Type B pancreatic cell (in vitro differentiated cells): ENCODE measurements at regions not wholly inside any gene's neighbourhood (a gene's known extent, or its start where the extent isn't known, plus 50 kb on each side); places are given as distances from the start of the nearest gene placed in this dataset.
"Not testable (repeated sequence)": the region's sequence is repeated elsewhere in the genome, so short reads cannot be mapped to it uniquely, and the experiment has no call there.

Source experiments
- DNase-seq: peaks from one replicate; pipeline ENCODE4 v3.0.0; 2021; ENCODE audit warnings: mixed read lengths; ENCODE audit not compliant: unreplicated experiment; ENCODE audit errors: extremely low spot score
- H3K27ac Mint-ChIP-seq: 2 replicates; pipeline ENCODE4 v1.8.0; 2021; ENCODE audit warnings: mild to moderate bottlenecking, mixed read lengths
- H3K27me3 Mint-ChIP-seq: 2 replicates; pipeline ENCODE4 v1.8.0; 2021; ENCODE audit warnings: mixed read lengths
- H3K36me3 Mint-ChIP-seq: 2 replicates; pipeline ENCODE4 v1.8.0; 2021; ENCODE audit warnings: mixed read lengths
- H3K4me1 Mint-ChIP-seq: one replicate; pipeline ENCODE4 v1.8.0; 2021; ENCODE audit warnings: mixed read lengths; ENCODE audit not compliant: unreplicated experiment
- H3K4me3 Mint-ChIP-seq: 2 replicates; pipeline ENCODE4 v1.8.0; 2021; ENCODE audit warnings: mild to moderate bottlenecking, mixed read lengths
- H3K9me3 Mint-ChIP-seq: 2 replicates; pipeline ENCODE4 v1.8.0; 2021; ENCODE audit warnings: mixed read lengths
- TF ChIP-seq, protein P1 (sequence below): fragments of 200-600 bp; sonication (generic); conservative IDR thresholded peaks from 2 replicates; pipeline ENCODE4 v1.5.0; 2021; ENCODE audit warnings: antibody characterized with exemption, mild to moderate bottlenecking

DNA sequence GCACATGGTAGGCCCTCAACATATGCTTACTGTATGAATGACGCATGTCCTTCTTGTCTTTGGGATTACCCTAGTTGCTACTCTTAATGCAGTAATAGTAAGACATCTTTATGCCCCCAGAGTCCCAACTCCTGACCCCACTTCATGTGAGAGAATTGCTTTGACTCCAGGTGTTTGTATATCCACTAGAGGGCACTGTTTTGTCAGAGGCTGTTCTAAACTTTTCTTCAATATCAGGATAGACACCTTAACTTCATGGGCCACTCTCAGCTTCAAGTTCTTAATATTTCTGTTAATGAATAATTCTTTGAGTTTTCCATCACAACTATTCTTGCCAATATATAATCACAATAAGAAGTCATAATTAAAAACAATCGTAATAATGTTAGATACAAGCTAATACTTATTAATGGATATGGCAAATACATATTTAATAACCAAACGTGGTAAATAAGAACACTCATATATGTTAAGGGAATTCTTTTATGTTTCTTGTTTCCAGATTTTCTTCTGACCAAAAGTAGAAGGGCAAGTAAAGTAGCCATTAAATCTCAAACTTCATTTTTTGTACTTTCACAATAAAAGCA, 337.2 kb upstream of the DNAJC19 start:
- Mint-ChIP-seq H3K9me3 (peaks cover 6% of the 10 kb centered on the region), H3K27me3 (peaks cover 34% of the 10 kb centered on the region), H3K4me3 (no peak overlapping the region), H3K4me1 (no peaks in the 10 kb centered on the region), H3K27ac (no peak overlapping the region), H3K36me3 (no peaks in the 10 kb centered on the region)
- no peak for DNase-seq
- TF ChIP-seq, protein P1, sequence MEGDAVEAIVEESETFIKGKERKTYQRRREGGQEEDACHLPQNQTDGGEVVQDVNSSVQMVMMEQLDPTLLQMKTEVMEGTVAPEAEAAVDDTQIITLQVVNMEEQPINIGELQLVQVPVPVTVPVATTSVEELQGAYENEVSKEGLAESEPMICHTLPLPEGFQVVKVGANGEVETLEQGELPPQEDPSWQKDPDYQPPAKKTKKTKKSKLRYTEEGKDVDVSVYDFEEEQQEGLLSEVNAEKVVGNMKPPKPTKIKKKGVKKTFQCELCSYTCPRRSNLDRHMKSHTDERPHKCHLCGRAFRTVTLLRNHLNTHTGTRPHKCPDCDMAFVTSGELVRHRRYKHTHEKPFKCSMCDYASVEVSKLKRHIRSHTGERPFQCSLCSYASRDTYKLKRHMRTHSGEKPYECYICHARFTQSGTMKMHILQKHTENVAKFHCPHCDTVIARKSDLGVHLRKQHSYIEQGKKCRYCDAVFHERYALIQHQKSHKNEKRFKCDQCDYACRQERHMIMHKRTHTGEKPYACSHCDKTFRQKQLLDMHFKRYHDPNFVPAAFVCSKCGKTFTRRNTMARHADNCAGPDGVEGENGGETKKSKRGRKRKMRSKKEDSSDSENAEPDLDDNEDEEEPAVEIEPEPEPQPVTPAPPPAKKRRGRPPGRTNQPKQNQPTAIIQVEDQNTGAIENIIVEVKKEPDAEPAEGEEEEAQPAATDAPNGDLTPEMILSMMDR, result peak; percentile 83

DNA sequence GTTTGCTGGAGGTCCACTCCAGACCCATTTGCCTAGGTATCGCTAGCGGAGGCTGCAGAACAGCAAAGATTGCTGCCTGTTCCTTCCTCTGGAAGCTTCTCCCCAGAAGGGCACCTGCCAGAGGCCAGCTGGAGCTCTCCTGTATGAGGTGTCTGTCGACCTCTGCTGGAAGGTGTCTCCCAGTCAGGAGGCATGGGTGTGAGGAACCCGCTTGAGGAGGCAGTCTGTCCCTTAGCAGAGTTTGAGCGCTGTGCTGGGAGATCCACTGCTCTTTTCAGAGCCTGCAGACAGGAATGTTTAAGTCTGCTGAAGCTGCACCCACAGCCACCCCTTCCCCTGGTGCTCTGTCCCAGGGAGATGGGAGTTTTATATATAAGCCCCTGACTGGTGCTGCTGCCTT, 335.0 kb upstream of the DNAJC19 start:
- not testable (repeated sequence) for H3K36me3 Mint-ChIP-seq, H3K9me3 Mint-ChIP-seq

DNA sequence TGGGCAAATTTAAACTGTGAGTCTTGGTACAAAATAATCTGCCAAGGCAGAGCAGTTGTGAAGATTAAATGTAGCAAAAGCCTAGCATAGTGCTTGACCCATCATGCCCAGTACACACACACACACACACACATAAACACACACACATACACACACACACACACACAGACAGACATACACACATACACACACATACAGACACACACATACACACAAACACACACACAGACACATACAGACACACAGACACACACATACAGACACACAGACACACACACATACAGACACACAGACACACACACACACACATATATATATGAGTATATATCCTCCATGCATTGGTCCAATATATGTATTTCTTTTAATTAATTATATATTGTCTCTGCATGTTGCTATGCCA, 328.8 kb upstream of the DNAJC19 start:
- Mint-ChIP-seq H3K4me1 (no peaks in the 10 kb centered on the region), H3K27me3 (peaks cover 44% of the 10 kb centered on the region), H3K27ac (no peak overlapping the region), H3K4me3 (no peak overlapping the region), H3K36me3 (no peaks in the 10 kb centered on the region), H3K9me3 (peaks cover 6% of the 10 kb centered on the region)
- DNase-seq, result no peak
- TF ChIP-seq, protein P1, result no peak

More for the DNA sequence above, 335.0 kb upstream of the DNAJC19 start:
- H3K4me1 Mint-ChIP-seq, H3K4me3 Mint-ChIP-seq, H3K27ac Mint-ChIP-seq, DNase-seq: not testable (repeated sequence)
- H3K27me3 Mint-ChIP-seq, result peaks cover 30% of the 10 kb centered on the region

DNA sequence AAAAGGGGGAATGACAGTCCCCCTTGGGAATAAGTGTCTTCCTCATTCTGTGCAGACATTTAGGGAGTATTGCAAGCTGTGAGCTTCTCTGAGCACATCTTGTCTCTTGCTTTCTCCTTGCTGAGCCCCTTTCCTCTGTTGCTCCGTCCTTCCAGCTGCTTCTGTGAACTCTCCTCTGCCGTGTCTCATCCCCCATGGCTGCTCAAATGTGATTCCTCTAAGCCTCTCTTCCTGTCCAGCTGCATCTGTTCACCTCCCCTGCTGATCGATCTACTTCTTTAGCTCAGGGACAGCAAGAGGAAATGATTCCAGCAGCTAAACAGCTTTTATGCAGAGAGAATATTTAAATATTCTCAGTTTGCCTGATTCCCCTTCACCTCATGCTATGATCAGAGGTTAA, 328.0 kb upstream of the DNAJC19 start:
- Mint-ChIP-seq H3K36me3 (no peaks in the 10 kb centered on the region), H3K9me3 (peaks cover 6% of the 10 kb centered on the region), H3K27ac (no peak overlapping the region), H3K27me3 (peaks cover 46% of the 10 kb centered on the region), H3K4me3 (no peak overlapping the region), H3K4me1 (no peaks in the 10 kb centered on the region)
- no peak for DNase-seq
- TF ChIP-seq, protein P1, result no peak

DNA sequence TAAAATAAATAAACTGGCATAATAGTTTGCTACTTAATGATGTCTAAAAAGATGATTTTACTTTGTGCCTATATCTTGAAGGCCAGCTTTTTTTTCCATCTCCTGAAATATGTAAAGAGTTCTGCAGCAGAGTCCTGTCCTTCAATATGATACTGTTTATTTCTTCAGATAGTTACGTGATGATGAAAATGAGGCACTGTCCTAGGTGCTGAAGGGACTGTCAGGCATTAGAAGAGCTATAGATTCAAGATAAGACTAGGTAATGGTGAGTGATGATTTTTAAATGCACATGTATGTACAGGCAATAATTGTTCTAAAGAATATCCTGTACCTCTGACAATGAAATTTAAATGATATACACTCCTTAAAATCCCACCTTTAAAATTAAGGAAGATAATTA, 326.9 kb upstream of the DNAJC19 start:
- H3K9me3 Mint-ChIP-seq, result no peaks in the 10 kb centered on the region
- peaks cover 47% of the 10 kb centered on the region for H3K27me3 Mint-ChIP-seq
- H3K4me1 Mint-ChIP-seq, result no peaks in the 10 kb centered on the region
- H3K36me3 Mint-ChIP-seq, result no peaks in the 10 kb centered on the region
- TF ChIP-seq, protein P1, result no peak
- no peak for DNase-seq
- no peak overlapping the region for H3K27ac Mint-ChIP-seq
- no peak overlapping the region for H3K4me3 Mint-ChIP-seq

DNA sequence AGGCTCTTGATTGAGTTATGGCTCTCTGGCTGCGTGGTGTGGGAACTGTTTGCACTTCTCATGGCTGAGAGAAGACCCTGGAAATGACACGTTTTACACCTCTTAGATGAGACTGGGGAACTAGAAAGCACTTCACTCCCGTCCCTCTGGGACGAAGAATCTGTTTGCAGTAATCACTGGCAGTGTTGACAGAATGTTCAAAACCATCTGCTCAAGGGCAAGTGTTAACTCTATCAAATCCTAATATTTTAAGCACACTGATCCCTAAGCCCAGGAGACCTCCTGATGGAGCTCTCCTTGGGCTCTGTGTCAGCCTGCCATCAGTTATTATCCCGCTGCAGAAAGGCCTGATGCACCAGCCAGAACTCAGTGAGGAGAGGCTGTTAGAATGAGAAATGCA, 323.8 kb upstream of the DNAJC19 start:
- Mint-ChIP-seq H3K27me3 (peaks cover 50% of the 10 kb centered on the region), H3K36me3 (no peaks in the 10 kb centered on the region), H3K27ac (no peak overlapping the region), H3K9me3 (no peaks in the 10 kb centered on the region), H3K4me3 (no peak overlapping the region), H3K4me1 (no peaks in the 10 kb centered on the region)
- TF ChIP-seq, protein P1, result no peak
- DNase-seq, result no peak
